ENCODE measurements at regions not wholly inside any gene's neighbourhood (a gene's known extent, or its start where the extent isn't known, plus 50 kb on each side); places are given as distances from the start of the nearest gene placed in this dataset.

GRCh38 chr6:170053966-170054661 is 236.8 kb downstream of the DLL1 start:
- Histone ChIP-seq H3K4me1 (peaks cover 0 to 15% (median 7%) of the 10 kb centered on the region in 12 donors), H3K27me3 (no peaks in the 10 kb centered on the region), H3K4me3 (no peak overlapping the region), H3K9me3 (no peaks in the 10 kb centered on the region), H3K36me3 (no peaks in the 10 kb centered on the region), H3K27ac (no peak overlapping the region)
- peak in 1 of 5 donors; percentile 8 for DNase-seq
- WGBS, 4 donors: 86 to 91% (median 89%) methylated on average over 18 of the region's 18 CpGs
- intact Hi-C loops (cut with DNase I): no loop called here
- no peak for ATAC-seq
- no peak for TF ChIP-seq POLR2A (IDR thresholded peaks at IDR 0.05)
- TF ChIP-seq CTCF (IDR thresholded peaks at IDR 0.05): no peak

- intact Hi-C loops (cut with DNase I): no loop called here
- H3K27me3 ChIP-seq: no peaks in the 10 kb centered on the region
- H3K4me1 ChIP-seq: peaks cover 0 to 23% (median 7%) of the 10 kb centered on the region in 12 donors
- no peaks in the 10 kb centered on the region for H3K36me3 ChIP-seq
- DNase-seq (peak in 1 of 5 donors; percentile 9), ATAC-seq (no peak)
- WGBS, 4 donors: 85 to 91% (median 87%) methylated on average over 23 to 27 of the region's 27 CpGs
- H3K27ac ChIP-seq: no peak overlapping the region
- no peaks in the 10 kb centered on the region for H3K9me3 ChIP-seq
- no peak overlapping the region for H3K4me3 ChIP-seq
- TF ChIP-seq POLR2A (IDR thresholded peaks at IDR 0.05): no peak
These were observed 237.7 kb downstream of the DLL1 start for GRCh38 chr6:170052991-170053821.

GRCh38 chr6:170051229-170052172 is 239.4 kb downstream of the DLL1 start:
- intact Hi-C loops (cut with DNase I): no loop called here
- no peak overlapping the region for H3K27ac ChIP-seq
- no peaks in the 10 kb centered on the region for H3K27me3 ChIP-seq
- 90 to 94% (median 92%) methylated on average over 22 to 30 of the region's 30 CpGs for WGBS, 4 donors
- H3K36me3 ChIP-seq: no peaks in the 10 kb centered on the region
- TF ChIP-seq CTCF (IDR thresholded peaks at IDR 0.05) (no peak), POLR2A (IDR thresholded peaks at IDR 0.05) (no peak)
- no peaks in the 10 kb centered on the region for H3K9me3 ChIP-seq
- no peak for ATAC-seq
- H3K4me3 ChIP-seq: no peak overlapping the region
- DNase-seq: peak in 1 of 5 donors; percentile 14
- H3K4me1 ChIP-seq: peaks cover 0 to 36% (median 9%) of the 10 kb centered on the region in 12 donors

- H3K27me3 ChIP-seq: no peaks in the 10 kb centered on the region
- H3K4me3 ChIP-seq: no peak overlapping the region
- H3K27ac ChIP-seq: peak overlapping the region in 4 of 12 donors; percentile 63 to 88 (median 74)
- DNase-seq: peak in 1 of 5 donors; percentile 12
- H3K9me3 ChIP-seq: no peaks in the 10 kb centered on the region
- intact Hi-C loops (cut with DNase I): no loop called here
- ATAC-seq: no peak
- no peaks in the 10 kb centered on the region for H3K36me3 ChIP-seq
- H3K4me1 ChIP-seq: peaks cover 0 to 36% (median 9%) of the 10 kb centered on the region in 12 donors
- 88 to 91% (median 90%) methylated on average over 13 to 15 of the region's 15 CpGs for WGBS, 4 donors
- no peak for TF ChIP-seq POLR2A (IDR thresholded peaks at IDR 0.05)
- no peak for TF ChIP-seq CTCF (IDR thresholded peaks at IDR 0.05)
These were observed 240.3 kb downstream of the DLL1 start for GRCh38 chr6:170050591-170051041.
